ENCODE measurements at regions not wholly inside any gene's neighbourhood (a gene's known extent, or its start where the extent isn't known, plus 50 kb on each side); places are given as distances from the start of the nearest gene placed in this dataset.

DNA sequence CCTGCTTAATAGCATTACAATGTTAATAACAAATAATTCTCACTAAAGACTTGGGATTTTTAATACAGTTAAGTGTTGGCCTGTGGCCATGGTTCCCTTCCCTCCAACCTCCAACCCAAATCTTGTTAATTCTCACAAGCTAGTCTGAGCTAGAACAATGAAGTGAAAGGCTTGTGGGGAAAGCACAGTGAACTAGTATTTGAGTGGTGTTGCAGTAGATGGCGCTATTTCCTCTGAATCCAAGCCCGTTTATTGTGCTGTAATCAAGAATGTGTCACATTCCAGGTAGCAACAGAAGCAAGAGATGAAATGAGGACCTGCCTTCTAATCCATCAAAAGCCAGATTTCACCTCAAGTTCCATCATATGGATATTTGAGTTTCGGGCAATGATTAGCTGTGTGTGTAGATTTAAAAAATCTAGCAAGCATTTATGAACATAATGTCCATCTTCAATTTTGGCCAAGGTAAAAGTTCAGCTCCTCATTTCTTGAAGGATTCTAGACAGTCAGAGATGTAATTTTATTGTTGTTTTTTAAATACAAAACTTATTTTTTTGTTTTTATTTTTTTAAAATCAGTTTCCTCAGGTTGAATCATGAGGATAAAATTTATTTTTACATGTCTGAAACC lies 160.7 kb downstream of the SQOR start:
- H3K4me3 ChIP-seq = no peak overlapping the region
- no peaks in the 10 kb centered on the region for H3K9me3 ChIP-seq
- H3K4me1 ChIP-seq = no peaks in the 10 kb centered on the region
- no peaks in the 10 kb centered on the region for H3K27me3 ChIP-seq
- intact Hi-C loops (cut with DNase I) = loop anchor here (10.0 kb wide), 1 partner anchor 509 kb away; no protein-coding TSS in a partner anchor
- no peaks in the 10 kb centered on the region for H3K36me3 ChIP-seq
- TF ChIP-seq, protein P1, sequence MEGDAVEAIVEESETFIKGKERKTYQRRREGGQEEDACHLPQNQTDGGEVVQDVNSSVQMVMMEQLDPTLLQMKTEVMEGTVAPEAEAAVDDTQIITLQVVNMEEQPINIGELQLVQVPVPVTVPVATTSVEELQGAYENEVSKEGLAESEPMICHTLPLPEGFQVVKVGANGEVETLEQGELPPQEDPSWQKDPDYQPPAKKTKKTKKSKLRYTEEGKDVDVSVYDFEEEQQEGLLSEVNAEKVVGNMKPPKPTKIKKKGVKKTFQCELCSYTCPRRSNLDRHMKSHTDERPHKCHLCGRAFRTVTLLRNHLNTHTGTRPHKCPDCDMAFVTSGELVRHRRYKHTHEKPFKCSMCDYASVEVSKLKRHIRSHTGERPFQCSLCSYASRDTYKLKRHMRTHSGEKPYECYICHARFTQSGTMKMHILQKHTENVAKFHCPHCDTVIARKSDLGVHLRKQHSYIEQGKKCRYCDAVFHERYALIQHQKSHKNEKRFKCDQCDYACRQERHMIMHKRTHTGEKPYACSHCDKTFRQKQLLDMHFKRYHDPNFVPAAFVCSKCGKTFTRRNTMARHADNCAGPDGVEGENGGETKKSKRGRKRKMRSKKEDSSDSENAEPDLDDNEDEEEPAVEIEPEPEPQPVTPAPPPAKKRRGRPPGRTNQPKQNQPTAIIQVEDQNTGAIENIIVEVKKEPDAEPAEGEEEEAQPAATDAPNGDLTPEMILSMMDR (IDR thresholded peaks at IDR 0.05) = peak; percentile 29 to 63 (median 47)
- H3K27ac ChIP-seq = no peak overlapping the region
- no peak for DNase-seq (ENCODE audit: low spot score in 2 of 2)

GRCh38 chr15:45796433-45796832 lies 161.6 kb downstream of the SQOR start:
- intact Hi-C loops (cut with DNase I) = loop anchor here (10.0 kb wide), 1 partner anchor 508 kb away; no protein-coding TSS in a partner anchor

GRCh38 chr15:45799508-45799907 lies 164.7 kb downstream of the SQOR start:
- Histone ChIP-seq H3K9me3 (no peaks in the 10 kb centered on the region), H3K27ac (no peak overlapping the region), H3K4me1 (no peaks in the 10 kb centered on the region), H3K36me3 (no peaks in the 10 kb centered on the region), H3K4me3 (no peak overlapping the region), H3K27me3 (no peaks in the 10 kb centered on the region)
- DNase-seq (ENCODE audit: low spot score in 2 of 2) = no peak
- TF ChIP-seq, protein P1 (IDR thresholded peaks at IDR 0.05) = no peak
- intact Hi-C loops (cut with DNase I) = loop anchor here (10.0 kb wide), 1 partner anchor 505 kb away; no protein-coding TSS in a partner anchor

More at GRCh38 chr15:45796433-45796832, 161.6 kb downstream of the SQOR start:
- no peak overlapping the region for H3K4me3 ChIP-seq
- H3K27me3 ChIP-seq = no peaks in the 10 kb centered on the region
- no peak for DNase-seq (ENCODE audit: low spot score in 2 of 2)
- no peaks in the 10 kb centered on the region for H3K9me3 ChIP-seq
- TF ChIP-seq, protein P1 (IDR thresholded peaks at IDR 0.05) = no peak
- no peaks in the 10 kb centered on the region for H3K4me1 ChIP-seq
- no peaks in the 10 kb centered on the region for H3K36me3 ChIP-seq
- no peak overlapping the region for H3K27ac ChIP-seq

DNA sequence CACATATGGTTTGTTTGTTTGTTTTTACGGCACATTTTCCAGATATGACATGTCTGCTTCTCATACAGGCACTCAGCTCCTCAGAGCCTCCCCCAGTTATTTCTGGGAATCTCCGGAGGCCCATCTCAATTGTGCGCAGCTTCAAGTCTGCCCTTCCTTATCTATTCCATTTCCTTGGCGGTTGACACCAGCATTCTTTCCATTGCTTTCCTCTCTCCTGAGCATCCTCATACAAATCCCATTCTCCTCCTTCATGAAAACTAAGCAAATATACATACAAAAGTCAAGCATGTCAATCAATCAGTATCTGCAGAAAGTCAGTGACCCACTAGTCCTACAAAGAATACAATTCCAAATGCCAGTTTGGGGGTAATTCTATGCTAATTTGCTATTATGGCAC lies 166.7 kb downstream of the SQOR start:
- no peak overlapping the region for H3K4me3 ChIP-seq
- intact Hi-C loops (cut with DNase I) = no loop called here
- no peak for DNase-seq (ENCODE audit: low spot score in 2 of 2)
- no peaks in the 10 kb centered on the region for H3K9me3 ChIP-seq
- no peaks in the 10 kb centered on the region for H3K4me1 ChIP-seq
- H3K27ac ChIP-seq = no peak overlapping the region
- TF ChIP-seq, protein P1 (IDR thresholded peaks at IDR 0.05) = no peak
- H3K27me3 ChIP-seq = no peaks in the 10 kb centered on the region
- H3K36me3 ChIP-seq = no peaks in the 10 kb centered on the region

DNA sequence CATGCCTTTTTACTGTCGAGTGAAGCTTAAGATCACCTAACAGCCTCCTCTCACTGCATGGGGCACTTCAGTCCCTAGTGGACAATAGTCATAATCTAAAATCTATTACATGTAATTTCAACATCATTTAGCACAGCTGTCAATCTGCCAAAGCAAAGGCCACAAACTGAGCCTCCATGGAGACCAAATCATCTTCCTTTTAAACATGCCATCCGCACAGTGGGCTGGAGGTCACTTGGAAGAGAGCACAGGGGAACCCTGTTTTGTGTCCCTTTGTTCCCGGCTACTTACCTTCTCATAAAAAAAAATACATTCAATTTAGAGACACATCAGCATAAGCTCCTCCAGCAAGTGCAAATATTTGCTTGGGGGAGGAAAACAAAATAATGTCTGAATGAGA lies 167.3 kb downstream of the SQOR start:
- no peaks in the 10 kb centered on the region for H3K9me3 ChIP-seq
- H3K4me1 ChIP-seq = no peaks in the 10 kb centered on the region
- no peak for DNase-seq (ENCODE audit: low spot score in 2 of 2)
- H3K4me3 ChIP-seq = no peak overlapping the region
- no peak overlapping the region for H3K27ac ChIP-seq
- intact Hi-C loops (cut with DNase I) = no loop called here
- H3K27me3 ChIP-seq = no peaks in the 10 kb centered on the region
- no peaks in the 10 kb centered on the region for H3K36me3 ChIP-seq
- TF ChIP-seq, protein P1 (IDR thresholded peaks at IDR 0.05) = no peak
